CD4-positive, alpha-beta T cell (primary cell): ENCODE measurements at regions not wholly inside any gene's neighbourhood (a gene's known extent, or its start where the extent isn't known, plus 50 kb on each side); places are given as distances from the start of the nearest gene placed in this dataset.
"Not testable (repeated sequence)": the region's sequence is repeated elsewhere in the genome, so short reads cannot be mapped to it uniquely, and the experiment has no call there.

ENCODE experiments used
- ATAC-seq: fragments of 200-7000 bp; cut with Tn5 transposase; one replicate; pipeline ENCODE4 v1.10.0; 2022; ENCODE audit warnings: mild to moderate bottlenecking; ENCODE audit not compliant: poor library complexity
- CTCF ChIA-PET: fragments of 350-600 bp; sonication (Branson Sonifier 250); formaldehyde crosslinking; loops from one replicate; lab custom pipeline; 2021; ENCODE audit warnings: antibody characterized with exemption, inconsistent platforms; lab: Charles Lee
- POLR2A ChIA-PET: fragments of 350-600 bp; sonication (Branson Sonifier 250); formaldehyde crosslinking; loops from one replicate; lab custom pipeline; 2021; ENCODE audit warnings: antibody characterized with exemption, inconsistent platforms; lab: Charles Lee
- DNase-seq, 14 experiments: peaks; one replicate each; pipeline ENCODE4 v3.0.0-alpha.2; 2013 to 2020; ENCODE audit warnings: mixed read lengths in 2 of 14
- H3K27ac ChIP-seq, 2 donors: one replicate each; pipeline versions ENCODE4 v1.5.1 to v1.7.0; 2013; ENCODE audit warnings: low read length in 2 of 2, low read depth in 1 of 2, mild to moderate bottlenecking in 1 of 2
- H3K27me3 ChIP-seq, 2 experiments: 1 replicate in 1 of 2; 2 replicates in 1 of 2; pipeline versions ENCODE4 v1.6.1 to v1.7.0; 2013; ENCODE audit warnings: low read length in 2 of 2, control low read depth in 1 of 2, mild to moderate bottlenecking in 1 of 2, moderate library complexity in 1 of 2; ENCODE audit not compliant: insufficient read depth in 2 of 2, control insufficient read depth in 1 of 2
- H3K36me3 ChIP-seq: one replicate; pipeline ENCODE4 v1.6.1; 2013; ENCODE audit warnings: low read length, control low read depth; ENCODE audit not compliant: insufficient read depth
- H3K4me1 ChIP-seq: one replicate; pipeline ENCODE4 v1.6.1; 2013; ENCODE audit warnings: low read length, control low read depth; ENCODE audit not compliant: insufficient read depth
- H3K4me3 ChIP-seq: one replicate; pipeline ENCODE4 v1.5.1; 2013; ENCODE audit warnings: mild to moderate bottlenecking, low read length, moderate library complexity
- H3K9me3 ChIP-seq, 2 experiments: 1 replicate in 1 of 2; 2 replicates in 1 of 2; pipeline versions ENCODE4 v1.6.1 to v1.7.0; 2013; ENCODE audit warnings: low read length in 2 of 2, mild to moderate bottlenecking in 2 of 2, control low read depth in 1 of 2, moderate library complexity in 1 of 2; ENCODE audit not compliant: control insufficient read depth in 1 of 2, insufficient read depth in 1 of 2
- H3K27ac Mint-ChIP-seq: one replicate; pipeline ENCODE4 v1.8.0; 2020; ENCODE audit warnings: mixed read lengths
- H3K27me3 Mint-ChIP-seq: one replicate; pipeline ENCODE4 v1.8.0; 2021; ENCODE audit warnings: mixed read lengths
- H3K36me3 Mint-ChIP-seq: one replicate; pipeline ENCODE4 v1.8.0; 2021; ENCODE audit warnings: low read depth, mixed read lengths
- H3K4me1 Mint-ChIP-seq: one replicate; pipeline ENCODE4 v1.8.0; 2021; ENCODE audit warnings: low read depth, mixed read lengths
- H3K4me3 Mint-ChIP-seq: one replicate; pipeline ENCODE4 v1.8.0; 2020; ENCODE audit warnings: mild to moderate bottlenecking, mixed read lengths
- H3K9me3 Mint-ChIP-seq: one replicate; pipeline ENCODE4 v1.8.0; 2020; ENCODE audit warnings: mixed read lengths
- intact Hi-C, 2 experiments: fragments of 100-400 bp; cut with DNase I in 1 of 2; cut with micrococcal nuclease in 1 of 2; formaldehyde crosslinking; loops; one replicate each; pipeline versions ENCODE4 v1.15.1 to v1.9.0; 2023 to 2025; cut with DNase I, micrococcal nuclease

DNA sequence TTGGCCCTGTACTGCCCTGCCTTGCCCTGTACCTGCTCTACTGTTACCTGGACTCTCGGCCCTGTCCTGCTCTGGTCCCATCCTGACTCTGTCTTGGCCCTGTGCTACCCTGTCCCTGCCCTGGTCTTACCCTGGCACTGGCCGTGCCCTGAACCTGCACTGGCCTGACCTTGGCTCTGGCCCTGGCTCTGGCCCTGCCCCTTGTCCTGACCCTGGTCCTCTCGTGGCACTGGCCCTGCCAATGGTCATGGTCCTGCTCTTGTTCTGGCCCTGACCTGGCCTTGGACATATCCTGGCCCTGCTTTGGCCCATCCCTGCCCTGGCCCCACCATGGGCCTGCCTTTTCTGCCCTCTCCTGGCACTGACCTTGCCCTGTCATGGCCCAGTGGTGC, 251.3 kb downstream of the TP53TG3F start:
- H3K27ac Mint-ChIP-seq, DNase-seq, H3K4me3 ChIP-seq, ATAC-seq, H3K36me3 Mint-ChIP-seq, H3K4me1 Mint-ChIP-seq, CTCF ChIA-PET, H3K4me3 Mint-ChIP-seq, POLR2A ChIA-PET, H3K4me1 ChIP-seq, H3K36me3 ChIP-seq, H3K27me3 Mint-ChIP-seq, H3K27me3 ChIP-seq, intact Hi-C loops, H3K9me3 Mint-ChIP-seq, H3K27ac ChIP-seq: not testable (repeated sequence)
- peaks cover 0 to 44% of the 10 kb centered on the region in 2 experiments for H3K9me3 ChIP-seq

DNA sequence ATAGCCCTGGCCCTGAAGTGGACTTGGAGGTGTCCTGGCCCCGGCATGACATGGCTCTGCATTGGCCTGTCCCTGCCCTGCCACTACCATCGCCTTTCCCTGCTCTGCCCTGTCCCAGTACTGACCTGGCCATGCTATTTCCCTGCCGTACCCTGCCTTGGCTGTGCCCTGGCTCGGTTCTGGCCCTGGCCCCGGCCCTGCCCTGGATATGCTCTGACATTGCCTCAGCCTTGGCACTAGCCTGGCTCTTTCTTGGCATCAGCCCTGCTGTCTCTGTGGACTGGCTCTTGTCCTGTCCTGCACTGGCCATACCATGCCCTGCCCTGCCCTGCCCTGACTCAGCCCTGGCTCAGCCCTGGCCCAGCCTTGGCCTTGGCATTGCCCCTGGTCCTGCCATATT, 252.2 kb downstream of the TP53TG3F start:
- intact Hi-C loops, H3K27me3 ChIP-seq, H3K4me3 Mint-ChIP-seq, DNase-seq, CTCF ChIA-PET, ATAC-seq, H3K27me3 Mint-ChIP-seq, H3K4me1 ChIP-seq, H3K4me1 Mint-ChIP-seq, H3K36me3 Mint-ChIP-seq, H3K27ac Mint-ChIP-seq, POLR2A ChIA-PET, H3K36me3 ChIP-seq, H3K27ac ChIP-seq, H3K4me3 ChIP-seq, H3K9me3 Mint-ChIP-seq: not testable (repeated sequence)
- peaks cover 0 to 44% of the 10 kb centered on the region in 2 experiments for H3K9me3 ChIP-seq

DNA sequence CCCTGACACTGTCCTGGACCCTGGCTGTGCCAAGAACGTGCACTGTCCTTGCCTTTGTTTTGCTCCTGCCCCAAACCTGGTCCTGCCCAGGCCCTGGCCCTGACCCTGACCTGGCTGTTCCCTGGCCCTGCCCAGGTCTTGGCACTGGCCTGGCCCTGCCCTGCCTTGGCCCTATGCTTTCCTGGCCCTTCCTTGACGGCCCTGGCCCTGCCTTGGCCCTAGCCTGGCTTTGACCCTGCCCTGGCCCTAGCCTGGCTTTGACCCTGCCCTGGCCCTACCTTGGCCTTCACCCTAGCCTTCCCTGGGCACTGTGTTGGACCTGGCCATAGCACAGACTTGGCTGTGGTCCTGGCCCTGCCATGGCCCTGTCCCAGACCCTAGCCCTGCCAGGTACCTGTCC, 252.9 kb downstream of the TP53TG3F start:
- H3K27me3 Mint-ChIP-seq, H3K4me1 Mint-ChIP-seq, H3K4me3 Mint-ChIP-seq, H3K9me3 Mint-ChIP-seq, H3K27ac ChIP-seq, H3K27me3 ChIP-seq, intact Hi-C loops, DNase-seq, H3K4me3 ChIP-seq, H3K36me3 Mint-ChIP-seq, H3K36me3 ChIP-seq, H3K27ac Mint-ChIP-seq, POLR2A ChIA-PET, ATAC-seq, CTCF ChIA-PET, H3K4me1 ChIP-seq: not testable (repeated sequence)
- H3K9me3 ChIP-seq = peaks cover 0 to 42% of the 10 kb centered on the region in 2 experiments

DNA sequence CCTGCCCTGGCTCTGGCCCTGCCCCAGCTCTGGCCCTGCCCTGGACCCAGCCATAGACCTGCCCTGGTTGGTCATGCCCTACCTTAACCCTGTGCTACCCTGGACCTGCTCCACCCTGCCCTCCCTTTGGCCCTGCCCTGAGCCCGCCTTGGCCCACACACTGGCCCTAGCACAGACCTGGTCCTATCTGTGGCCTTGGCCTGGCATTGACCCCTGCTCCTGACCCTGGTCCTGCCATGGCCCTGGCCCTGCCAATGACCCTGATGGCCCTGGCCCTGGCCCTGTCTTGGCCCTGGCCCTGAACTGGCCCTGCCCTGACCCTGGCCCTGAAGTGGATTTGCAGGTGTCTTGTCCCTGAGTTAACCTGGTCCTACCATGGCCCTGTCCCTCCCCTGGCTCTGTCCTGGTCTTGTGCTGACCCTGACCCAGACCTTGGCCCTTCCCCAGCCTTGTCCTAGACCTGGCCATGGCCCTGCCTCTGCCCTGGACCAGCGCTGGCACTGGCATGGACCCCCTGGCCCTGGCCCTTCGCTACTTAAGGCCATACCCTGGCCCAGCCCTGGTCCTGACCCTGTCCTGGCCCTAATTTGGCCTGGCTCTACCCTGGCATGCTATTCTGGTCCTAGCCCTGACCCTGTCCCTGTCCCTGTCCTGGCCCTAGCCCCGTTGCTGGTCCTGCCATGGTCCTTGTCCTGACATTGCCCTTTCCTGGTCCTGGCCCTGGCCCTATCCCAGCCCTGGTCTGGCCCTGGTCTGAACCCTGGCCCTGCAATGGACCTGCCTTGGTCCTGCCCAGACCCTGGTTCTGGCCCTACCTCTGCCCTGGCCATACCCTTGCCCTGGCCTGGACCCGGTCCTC, 253.7 kb downstream of the TP53TG3F start:
- H3K4me1 Mint-ChIP-seq, DNase-seq, ATAC-seq, H3K36me3 Mint-ChIP-seq, H3K27me3 Mint-ChIP-seq, H3K27ac ChIP-seq, H3K4me3 Mint-ChIP-seq, H3K27ac Mint-ChIP-seq, H3K4me1 ChIP-seq, POLR2A ChIA-PET, H3K4me3 ChIP-seq, H3K27me3 ChIP-seq, H3K9me3 Mint-ChIP-seq, CTCF ChIA-PET, H3K36me3 ChIP-seq, intact Hi-C loops: not testable (repeated sequence)
- peaks cover 0 to 37% of the 10 kb centered on the region in 2 experiments for H3K9me3 ChIP-seq

DNA sequence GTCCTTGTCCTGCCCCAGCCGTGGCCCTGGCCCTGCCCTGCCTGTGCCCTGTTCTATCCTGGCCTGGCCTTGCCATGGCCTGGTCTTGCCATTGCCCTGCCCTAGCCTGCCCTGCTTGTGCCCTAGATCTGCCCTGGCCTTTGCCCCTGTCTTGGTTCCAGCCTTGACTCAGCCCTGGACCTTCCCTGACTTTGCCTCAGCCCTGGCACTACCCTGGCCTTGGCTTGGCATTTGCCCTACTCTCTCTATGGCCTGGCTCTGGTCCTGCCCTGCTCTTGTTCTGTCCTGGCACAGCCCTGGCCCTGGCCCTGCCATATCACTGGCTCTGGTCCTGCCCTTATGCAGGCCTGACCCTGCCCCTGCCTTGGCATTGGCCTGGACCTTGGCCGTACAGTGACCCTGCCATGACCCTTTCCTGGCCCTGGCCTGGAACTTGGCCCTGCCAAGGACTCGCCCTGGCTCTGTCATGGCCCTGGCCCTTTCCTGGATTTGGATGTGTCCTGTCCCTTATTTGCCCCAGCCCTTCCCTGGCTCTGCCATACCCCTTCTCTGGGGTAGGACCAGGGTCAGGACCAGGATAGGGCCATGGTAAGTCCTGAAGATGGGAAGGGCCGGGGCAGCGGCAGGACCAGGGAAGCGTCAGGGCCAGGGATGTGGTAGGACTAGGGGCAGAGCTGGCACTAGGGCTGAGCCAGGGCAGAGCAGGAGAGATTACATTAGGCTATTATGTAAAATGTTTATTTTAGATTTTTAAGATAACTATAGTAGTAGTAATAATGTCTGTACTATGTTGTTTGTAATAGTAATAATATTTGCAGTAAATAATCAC, 254.5 kb downstream of the TP53TG3F start:
- H3K9me3 Mint-ChIP-seq, intact Hi-C loops, H3K36me3 Mint-ChIP-seq, H3K27me3 ChIP-seq, H3K27me3 Mint-ChIP-seq, H3K4me1 Mint-ChIP-seq, H3K4me1 ChIP-seq, POLR2A ChIA-PET, H3K4me3 Mint-ChIP-seq, H3K36me3 ChIP-seq, H3K4me3 ChIP-seq, ATAC-seq, CTCF ChIA-PET, H3K27ac ChIP-seq, DNase-seq, H3K27ac Mint-ChIP-seq: not testable (repeated sequence)
- H3K9me3 ChIP-seq = peaks cover 0 to 37% of the 10 kb centered on the region in 2 experiments

DNA sequence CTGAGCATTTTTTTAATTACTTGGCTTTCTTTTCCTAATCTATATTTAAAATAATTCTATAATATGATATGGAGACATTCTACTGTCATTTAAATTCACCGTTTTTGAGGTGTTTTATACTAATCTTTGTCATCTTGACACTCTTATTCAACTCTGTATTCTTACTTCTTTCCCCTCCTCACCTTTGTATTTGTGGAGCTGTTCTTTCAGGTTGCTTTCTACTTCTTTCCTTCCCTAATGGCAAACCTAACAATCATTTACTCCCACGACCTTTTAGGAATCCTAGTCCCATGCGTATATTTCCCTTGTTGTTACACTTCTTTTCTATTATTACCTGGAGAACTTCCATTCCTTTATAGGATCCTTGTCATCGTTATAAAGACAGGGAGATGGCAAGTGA, 271.8 kb downstream of the TP53TG3F start:
- ATAC-seq, H3K27ac ChIP-seq, H3K4me3 Mint-ChIP-seq, H3K4me1 Mint-ChIP-seq, H3K27ac Mint-ChIP-seq, H3K27me3 ChIP-seq, CTCF ChIA-PET, H3K4me1 ChIP-seq, POLR2A ChIA-PET, H3K36me3 ChIP-seq, DNase-seq, intact Hi-C loops, H3K9me3 Mint-ChIP-seq, H3K4me3 ChIP-seq, H3K9me3 ChIP-seq, H3K27me3 Mint-ChIP-seq, H3K36me3 Mint-ChIP-seq: not testable (repeated sequence)
